GM21367 (cell line): ENCODE measurements at regions not wholly inside any gene's neighbourhood (a gene's known extent, or its start where the extent isn't known, plus 50 kb on each side); places are given as distances from the start of the nearest gene placed in this dataset.
"Not testable (repeated sequence)": the region's sequence is repeated elsewhere in the genome, so short reads cannot be mapped to it uniquely, and the experiment has no call there.

Experiments
- ATAC-seq: cut with Tn5 transposase; IDR thresholded peaks from one replicate; pipeline ENCODE4 v1.9.1; 2021; ENCODE audit not compliant: unreplicated experiment

DNA sequence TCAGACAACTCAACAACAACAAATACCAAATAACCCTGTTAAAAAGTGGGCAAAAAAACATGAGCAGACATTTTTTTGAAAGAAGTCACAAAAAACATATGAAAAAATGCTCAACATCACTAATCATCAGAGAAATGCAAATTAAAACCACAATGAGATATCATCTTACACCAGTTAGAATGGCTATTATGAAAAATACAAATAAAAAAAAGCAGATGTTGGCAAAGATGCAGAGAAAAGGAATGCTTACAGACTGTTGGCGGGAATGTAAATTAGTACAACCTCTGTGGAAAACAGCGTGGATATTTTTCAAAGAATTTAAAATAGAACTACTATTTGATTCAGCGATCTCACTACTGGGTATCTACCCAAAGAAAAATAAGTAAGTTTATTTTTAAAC, 114.0 kb downstream of the SLC38A4 start:
- no peak for ATAC-seq

DNA sequence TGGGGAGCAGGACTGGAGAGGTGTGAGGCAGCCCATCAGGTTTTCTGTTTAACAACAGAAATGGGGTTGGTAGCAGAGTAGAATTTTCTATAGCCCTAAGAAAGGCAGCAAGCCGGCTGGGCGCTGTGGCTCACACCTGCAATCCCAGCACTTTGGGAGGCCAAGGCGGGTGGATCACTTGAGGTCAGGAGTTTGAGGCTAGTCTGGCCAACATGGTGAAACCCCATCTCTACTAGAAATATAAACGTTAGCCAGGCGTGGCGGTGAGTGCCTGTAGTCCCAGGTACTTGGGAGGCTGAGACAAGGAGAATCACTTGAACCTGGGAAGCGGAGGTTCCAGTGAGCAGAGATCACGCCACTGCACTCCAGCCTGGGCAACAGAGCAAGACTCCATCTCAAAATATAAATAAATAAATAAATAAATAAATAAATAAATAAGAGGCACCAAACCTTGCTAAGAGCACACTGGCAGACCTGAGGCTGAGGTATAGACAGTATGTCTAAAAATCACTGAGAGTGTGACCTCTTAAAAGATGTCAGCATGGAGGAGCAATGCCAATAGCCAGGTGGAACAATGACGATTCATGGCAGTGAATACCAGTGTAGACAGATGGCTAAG, 115.6 kb downstream of the SLC38A4 start:
- ATAC-seq, result no peak

DNA sequence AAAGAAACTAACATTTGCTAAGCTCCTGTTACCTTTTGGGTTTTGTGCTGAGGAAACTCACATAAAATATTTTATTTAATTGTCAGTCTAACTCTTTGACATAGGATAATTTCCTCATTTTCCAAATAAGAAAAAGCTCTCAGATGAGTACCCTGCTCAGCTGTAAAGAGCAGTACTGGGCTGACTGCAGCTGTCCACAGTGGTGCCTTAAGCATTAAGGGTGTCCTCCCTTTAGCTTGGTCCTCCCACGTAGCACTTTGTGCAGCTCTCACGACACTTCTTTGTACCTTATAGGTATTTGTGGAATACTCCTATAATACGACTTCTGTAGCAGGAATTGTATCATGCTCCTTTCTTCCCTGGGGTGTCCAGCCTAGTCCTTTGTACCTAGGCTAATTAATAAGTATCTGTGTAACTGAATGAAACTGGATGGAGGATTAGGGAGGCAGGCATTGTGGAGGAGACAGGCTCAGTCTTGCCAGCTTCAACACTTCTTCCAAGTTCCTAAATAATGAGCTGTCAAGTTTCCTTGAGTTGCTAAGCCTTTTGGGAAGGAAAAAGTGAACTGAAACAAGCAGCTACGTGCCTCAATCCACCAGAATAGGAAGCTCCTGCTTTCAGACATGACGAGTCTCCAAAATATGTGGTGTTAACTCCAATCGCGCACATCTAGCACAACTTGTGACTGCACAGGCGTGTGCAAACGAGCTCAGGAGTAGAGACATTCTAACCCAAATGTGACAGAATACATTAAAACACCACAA, 123.0 kb downstream of the SLC38A4 start:
- no peak for ATAC-seq

DNA sequence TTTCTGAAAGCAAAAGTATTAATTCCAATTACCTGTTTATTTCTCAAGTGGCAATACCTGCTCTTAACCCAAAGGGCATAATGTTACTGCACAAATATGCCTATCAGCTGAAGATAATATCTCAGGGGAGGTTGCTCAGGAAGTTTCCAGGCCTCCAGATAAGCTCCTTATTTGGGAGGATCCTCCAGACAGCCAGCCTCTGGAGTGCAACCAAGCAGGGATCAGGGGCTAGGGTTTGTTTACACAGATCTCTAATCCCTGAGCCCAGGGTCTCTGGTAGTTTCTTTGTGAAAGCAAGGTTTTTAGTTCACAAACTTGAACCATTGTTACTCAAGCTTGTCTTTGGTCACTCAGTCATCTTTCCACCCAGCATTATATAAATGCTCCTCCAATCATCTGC, 124.4 kb downstream of the SLC38A4 start:
- no peak for ATAC-seq

DNA sequence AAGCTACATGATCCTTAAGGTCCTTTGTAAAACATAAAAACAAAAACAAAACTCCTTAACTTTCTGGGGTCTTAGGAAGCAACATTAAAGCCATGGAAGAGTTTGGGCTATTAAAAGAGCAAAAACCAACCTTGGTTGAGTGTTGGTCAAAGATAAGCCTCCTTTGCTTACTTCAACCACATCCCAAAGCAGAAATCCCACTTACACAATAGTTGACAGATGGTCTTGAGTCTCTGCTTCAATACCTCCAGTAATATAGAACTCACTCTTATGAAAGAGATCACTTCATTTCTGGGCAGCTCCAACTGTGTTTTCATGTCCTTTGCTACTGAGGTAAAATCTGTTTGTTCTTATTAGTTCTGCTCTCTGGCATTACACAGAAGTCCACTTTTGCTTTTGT, 125.8 kb downstream of the SLC38A4 start:
- ATAC-seq, result no peak

DNA sequence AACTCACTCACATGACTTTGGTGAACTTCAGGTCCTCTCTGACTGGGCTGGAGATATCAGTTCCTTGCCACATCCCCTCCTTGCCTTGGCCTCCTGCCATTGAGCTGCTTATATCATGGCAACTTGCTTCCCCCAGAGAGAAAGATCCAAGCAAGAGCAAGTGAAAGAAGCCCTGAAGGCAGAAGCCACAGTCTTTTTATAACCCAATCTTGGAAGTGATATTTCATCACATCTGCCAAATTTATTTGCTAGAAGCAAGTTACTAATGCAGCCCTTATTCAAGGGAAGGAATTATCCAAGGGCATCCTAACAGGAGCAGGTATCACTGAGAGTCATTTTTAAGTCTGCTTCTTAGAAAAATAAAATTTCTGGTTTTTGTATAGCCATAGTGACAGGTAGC, 127.8 kb downstream of the SLC38A4 start:
- ATAC-seq, result no peak

DNA sequence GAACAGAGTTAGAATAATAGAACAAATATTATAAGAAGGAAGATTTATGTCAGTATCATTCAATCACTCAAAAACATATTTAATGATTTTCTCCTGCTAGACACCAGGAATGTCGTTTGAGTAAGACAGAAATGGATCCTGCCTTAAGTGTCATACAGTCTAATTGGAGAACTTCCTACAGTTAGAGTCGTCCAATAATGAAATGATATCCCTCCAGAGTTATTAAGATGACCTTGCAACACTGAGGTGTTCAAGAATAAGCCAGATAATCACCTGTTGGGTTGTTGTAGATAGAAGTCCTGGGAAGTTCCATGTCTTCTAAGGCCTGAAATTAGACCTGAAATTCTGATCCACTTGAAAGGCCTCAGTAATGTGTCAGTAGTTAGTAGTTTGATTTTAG, 132.3 kb downstream of the SLC38A4 start:
- ATAC-seq, result no peak

DNA sequence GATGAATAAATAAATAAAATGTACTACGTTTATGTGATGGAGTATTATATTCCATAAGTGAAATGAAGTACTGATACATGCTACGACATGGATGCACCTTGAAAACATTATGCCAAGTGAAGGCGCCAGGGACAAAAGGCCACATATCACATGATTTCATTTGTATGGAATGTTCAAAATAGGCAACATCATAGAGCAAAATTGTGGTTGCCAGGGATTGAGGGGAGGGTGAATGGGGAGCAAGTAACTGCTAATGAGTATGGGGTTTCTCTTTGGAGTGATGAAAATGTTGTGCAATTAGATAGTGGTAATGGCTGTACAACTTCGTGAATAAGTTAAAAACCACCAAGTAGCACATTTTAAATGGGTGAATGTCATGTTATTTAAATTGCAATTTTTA, 132.8 kb downstream of the SLC38A4 start:
- no peak for ATAC-seq

DNA sequence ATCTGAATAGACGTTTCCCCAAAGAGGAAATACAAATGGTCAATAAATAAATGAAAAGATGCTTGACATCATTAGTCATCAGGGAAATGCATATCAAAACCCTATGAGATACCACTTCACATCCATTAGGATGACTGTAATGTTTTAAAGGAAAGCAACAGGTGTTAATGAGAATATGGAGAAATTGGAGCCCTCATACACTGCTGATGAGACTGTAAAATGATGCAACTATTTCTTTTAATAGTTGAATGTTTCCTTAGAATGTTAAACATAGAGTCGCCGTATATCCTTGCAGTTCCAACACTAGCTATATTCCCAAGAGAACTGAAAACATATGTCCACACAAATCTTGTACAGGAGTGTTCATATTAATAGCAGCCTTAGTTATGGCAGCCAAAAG, 133.2 kb downstream of the SLC38A4 start:
- no peak for ATAC-seq

DNA sequence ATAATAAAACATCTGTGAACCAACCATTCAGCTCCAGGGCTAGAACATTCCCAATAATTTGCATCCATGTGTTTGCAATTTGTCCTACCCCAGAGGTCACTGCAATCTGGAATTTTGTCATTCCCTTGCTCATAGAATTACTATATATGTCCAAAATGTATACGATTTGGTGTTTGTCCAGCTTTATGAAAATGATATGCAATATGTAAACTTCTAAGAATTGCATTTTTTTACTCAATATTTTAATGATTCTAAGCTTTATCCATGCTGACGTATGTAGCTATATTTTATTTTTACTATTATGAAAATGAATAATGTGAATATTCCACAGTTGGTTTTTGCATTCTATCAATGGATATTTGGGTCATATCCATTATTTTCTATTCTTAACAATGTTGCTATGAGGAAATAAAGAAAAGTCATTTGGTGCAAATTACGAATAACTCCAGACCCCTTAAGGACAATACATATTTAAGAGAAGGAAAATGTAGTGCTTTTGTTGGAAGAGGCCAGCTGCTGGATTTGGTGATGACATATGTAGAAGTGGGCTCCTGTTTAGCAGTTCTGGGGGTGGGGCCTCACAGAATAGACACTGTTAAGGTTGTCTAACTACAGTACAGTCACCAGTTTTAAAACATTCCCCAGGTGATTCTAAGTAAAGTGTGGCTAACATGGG, 139.4 kb downstream of the SLC38A4 start:
- ATAC-seq, result no peak

DNA sequence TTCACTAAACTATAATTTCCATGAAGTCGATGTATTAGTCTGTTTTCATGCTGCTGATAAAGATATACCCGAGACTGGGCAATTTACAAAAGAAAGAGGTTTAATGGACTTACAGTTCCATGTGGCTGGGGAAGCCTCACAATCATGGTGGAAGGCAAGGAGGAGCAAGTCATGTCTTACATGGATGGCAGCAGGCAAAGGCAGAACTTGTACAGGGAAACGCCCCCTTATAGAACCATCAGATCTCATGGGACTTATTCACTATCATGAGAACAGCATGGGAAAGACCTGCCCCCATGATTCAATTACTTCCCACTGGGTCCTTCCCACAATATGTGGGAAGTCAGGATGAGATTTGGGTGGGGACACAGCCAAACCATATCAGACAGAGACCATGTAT, 141.6 kb downstream of the SLC38A4 start:
- ATAC-seq, result not testable (repeated sequence)

DNA sequence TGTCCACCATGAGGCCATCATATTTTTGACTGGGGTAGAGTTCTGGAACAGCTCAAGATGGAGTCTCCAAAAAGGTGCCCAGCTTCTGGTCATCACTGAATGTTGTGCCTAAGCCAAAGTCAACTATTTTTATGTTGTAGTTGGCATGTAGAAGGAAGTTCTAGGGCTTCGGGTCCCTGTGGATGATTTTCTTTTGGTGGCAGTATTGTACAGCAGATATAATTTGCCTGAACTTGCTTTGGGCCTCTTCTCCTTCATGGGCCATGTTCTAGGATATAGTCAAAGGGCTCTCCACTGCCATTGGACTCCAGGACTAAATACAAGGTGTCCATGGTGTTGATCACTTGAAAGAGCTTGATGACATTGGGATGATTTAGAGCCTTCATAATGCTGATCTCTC, 143.6 kb downstream of the SLC38A4 start:
- ATAC-seq, result no peak

DNA sequence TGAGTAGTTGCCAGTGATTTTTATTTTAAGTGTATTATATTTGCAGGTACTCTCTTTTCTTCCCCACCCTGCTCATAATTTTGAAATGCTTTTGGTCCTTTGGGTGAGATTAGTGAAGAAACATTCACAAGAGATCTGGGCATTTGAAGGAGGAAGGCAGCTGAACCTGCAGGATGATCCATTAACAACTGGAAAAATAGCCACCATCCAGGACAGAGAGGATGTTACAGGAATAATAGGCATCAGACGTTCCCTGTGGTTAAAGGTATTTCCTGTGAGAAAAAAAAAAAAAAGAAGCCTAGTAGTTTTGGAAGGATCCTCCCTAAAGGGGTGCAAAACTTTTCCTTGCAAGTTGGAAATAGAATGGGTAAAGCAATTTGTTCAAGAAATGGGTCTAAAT, 145.3 kb downstream of the SLC38A4 start:
- no peak for ATAC-seq

DNA sequence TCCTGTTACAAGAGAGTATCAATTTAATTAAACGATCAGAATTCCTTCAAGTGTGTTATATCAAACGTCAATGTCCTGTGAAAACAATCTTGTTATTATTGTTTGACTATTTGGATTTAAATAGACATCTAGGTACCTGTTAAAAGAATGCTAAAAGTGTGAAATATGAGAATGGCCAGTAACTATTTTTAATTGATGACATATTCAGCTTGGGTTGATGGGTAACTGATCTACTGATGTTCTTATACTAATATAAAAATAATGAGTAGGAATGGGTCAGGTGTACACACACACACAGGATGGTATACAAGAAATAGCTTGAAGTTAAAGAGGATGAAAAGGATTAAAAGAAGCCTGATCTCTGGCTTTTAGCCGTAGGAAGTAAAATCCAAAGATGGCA, 146.0 kb downstream of the SLC38A4 start:
- ATAC-seq, result no peak

DNA sequence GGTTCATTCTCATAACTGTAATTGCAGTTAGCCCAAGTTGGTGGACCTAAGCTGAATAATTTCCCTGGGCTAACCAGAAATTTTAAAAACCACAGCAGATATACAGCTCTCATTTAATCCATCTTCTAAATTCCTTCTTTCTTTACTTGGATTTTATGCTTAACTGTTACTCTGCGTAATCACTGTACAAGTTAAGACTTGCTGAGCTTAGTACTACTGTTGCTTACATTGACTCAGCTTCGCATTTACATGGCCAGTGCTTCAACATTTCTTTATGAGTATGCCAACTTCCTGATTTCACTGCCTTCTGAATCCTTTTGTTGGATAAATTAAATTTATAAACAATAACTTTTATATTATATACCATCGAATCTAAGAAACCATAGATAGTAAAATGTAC, 147.4 kb downstream of the SLC38A4 start:
- ATAC-seq, result no peak

DNA sequence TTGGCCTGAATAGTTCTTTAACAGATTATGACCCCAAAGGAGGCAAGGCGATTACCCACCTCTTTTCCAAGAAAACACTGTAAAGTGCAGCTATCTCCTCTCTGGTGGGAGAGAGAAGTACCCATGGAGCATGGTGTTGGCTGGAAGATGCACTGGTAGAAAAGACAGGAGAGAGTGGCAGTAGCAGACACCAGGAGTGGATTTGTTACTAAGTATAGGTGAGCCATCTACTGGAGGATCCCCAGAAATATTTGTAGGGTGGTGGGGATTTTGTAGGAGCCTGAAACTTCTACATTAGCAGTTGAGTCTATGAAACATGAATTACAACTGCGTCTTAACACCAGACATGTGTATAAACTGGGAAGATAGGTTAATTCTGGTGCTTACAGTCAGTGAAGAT, 148.0 kb downstream of the SLC38A4 start:
- no peak for ATAC-seq

DNA sequence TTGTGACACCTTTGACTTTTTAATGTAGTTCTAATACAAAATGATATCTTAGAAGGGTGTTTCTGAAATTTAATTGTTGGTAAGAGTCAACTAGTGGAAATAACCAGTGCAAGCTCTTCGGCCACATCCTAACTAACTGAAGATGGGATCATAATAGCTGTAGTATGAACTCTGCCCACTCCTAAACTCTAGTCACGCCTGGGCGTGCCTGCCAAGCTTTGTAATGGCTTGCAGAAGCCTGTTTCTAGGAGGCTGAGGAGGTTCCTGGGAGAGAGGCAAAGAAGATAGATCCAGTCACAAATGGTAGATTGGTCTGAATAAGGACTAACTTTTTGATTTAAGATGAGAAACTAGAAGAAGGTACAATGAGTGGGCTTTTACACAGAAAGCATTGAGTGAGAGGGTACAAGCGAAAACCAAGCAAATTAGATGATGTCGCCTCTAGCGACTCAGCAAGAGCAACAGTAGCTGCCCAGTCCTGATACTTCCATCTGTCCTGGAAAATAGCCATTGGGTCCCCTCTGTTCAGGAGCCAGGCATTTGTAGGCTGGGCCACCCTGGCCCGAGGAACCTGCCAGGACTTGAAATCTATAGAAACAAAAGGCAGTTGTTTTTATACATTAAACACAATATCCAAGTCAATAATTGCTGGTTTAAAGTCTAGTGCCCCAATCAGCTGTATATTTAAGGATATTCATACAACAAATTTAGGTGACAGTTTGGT, 148.8 kb downstream of the SLC38A4 start:
- ATAC-seq, result no peak

DNA sequence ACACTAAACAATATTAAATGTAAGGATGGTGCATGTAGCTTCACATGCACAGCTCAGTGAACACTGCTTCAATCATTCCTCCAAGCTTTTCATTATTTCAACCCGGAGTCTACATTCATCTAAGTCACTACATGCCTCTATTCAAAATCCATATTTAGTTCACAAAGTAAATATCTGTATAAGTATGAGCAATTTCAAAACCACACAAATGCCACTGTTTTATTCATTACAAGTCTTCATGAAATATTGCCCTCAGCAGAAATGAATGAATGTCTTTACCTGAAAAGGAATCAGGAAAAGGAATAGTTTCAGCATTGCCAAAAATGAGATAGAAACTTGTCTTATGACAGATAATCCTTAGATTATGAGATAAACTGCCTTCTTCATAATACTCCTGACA, 149.4 kb downstream of the SLC38A4 start:
- no peak for ATAC-seq

DNA sequence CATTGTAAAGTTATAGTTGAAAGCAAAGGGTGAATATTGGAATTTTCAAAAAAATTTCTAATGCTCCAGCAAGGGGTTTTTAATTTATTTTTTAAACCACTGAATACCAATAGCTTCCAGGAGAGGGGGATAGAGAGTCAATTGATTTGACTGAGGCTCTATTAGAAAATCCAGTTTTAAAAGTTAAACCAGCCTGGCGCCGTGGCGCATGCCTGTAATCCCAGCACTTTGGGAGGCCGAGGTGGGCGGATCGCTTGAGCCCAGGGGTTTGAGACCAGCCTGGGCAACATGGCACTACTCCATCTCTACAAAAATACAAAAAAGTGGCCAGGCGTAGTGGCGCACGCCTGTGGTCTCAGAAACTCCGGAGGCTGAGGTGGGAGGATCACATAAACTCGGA, 150.1 kb downstream of the SLC38A4 start:
- ATAC-seq, result no peak

DNA sequence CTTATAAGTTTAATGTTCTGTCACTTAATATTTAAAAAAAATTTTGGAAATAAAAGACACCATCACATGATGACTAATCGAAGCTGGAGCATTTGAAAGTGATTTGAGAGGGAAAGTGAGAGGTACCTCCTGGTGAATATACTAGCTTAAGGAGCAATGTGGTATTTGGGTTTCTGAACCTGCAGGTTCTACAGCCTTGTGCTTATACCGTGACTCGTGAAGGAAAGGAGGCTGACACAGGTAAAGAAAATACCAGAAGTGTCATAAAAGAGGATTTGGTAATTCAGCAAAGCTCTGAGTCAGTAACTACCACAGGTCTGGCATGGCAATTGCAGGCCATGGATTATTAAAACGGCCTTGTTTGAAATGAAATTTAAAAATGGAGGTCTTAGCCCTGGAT, 151.0 kb downstream of the SLC38A4 start:
- ATAC-seq, result no peak

DNA sequence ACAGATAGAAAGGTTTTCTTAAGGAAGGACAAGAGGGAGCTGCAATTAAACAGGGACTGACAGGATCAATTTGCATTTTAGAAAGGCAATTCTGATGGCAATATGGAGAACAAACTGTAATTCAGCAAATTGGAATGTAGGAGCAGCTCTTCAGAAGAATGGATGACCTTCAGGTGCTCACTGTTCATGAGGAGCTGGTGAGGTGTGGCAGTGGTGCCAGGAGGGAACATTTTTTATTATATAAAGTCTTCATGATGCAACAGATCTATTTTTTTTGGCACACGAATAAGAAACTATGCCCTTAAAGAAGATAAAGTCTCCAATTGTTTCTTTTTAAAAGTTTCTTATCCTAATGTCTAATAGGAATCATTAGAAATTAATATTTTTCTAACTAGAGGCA, 151.7 kb downstream of the SLC38A4 start:
- ATAC-seq, result no peak

DNA sequence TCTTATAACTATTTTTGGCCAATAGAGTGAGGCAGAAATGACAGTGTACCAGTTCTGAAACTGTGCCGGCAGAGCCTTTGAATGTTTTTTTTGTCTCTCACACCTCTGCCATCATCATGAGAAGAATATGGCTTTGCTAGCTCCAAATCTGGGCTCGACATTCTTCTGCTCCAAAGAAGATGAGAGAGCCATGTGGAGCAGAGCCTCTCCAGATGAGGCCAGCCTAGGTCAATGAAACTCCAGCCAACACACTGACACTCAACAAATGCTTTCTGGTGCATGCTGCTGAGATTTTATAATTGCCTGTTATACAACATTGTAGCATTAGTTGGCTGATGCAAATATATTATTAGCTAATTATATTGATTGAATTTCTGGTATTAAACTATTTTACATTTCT, 154.7 kb downstream of the SLC38A4 start:
- ATAC-seq, result no peak
